HCT116 (cell line): ENCODE measurements at regions not wholly inside any gene's neighbourhood (a gene's known extent, or its start where the extent isn't known, plus 50 kb on each side); places are given as distances from the start of the nearest gene placed in this dataset.

Experiments
- ATF3 ChIP-seq: IDR thresholded peaks from 2 replicates; pipeline ENCODE4 v1.6.1; 2012
- CBX3 ChIP-seq: IDR thresholded peaks from 2 replicates; pipeline ENCODE4 v1.6.1; 2012; ENCODE audit warnings: low read depth
- CTCF ChIP-seq, 3 experiments: fragments of 200-600 bp in 1 of 3; sonication (generic) in 1 of 3; IDR thresholded peaks in 2 of 3; conservative IDR thresholded peaks in 1 of 3; 2 replicates each; pipeline ENCODE4 v1.5.1; 2012 to 2017; ENCODE audit warnings: low read depth in 2 of 3, low read length in 2 of 3, antibody characterized with exemption in 1 of 3, borderline replicate concordance in 1 of 3, control low read depth in 1 of 3, mild to moderate bottlenecking in 1 of 3, mixed read lengths in 1 of 3, mixed run types in 1 of 3, moderate library complexity in 1 of 3; ENCODE audit not compliant: insufficient read depth in 1 of 3
- ELF1 ChIP-seq: IDR thresholded peaks from 2 replicates; pipeline ENCODE4 v1.6.1; 2012; ENCODE audit warnings: low read depth, borderline replicate concordance
- JUND ChIP-seq: IDR thresholded peaks from 2 replicates; pipeline ENCODE4 v1.6.1; 2012
- MAX ChIP-seq: IDR thresholded peaks from 2 replicates; pipeline ENCODE4 v1.6.1; 2012
- POLR2A ChIP-seq: IDR thresholded peaks from 2 replicates; pipeline ENCODE4 v1.7.0; 2011; ENCODE audit warnings: borderline replicate concordance; ENCODE audit not compliant: insufficient read depth, insufficient read length; ENCODE audit errors: extremely low read depth
- POLR2AphosphoS5 ChIP-seq: IDR thresholded peaks from 2 replicates; pipeline ENCODE4 v1.6.1; 2011; ENCODE audit warnings: mild to moderate bottlenecking, low read depth, low read length, moderate library complexity
- RAD21 ChIP-seq: IDR thresholded peaks from 2 replicates; pipeline ENCODE4 v1.6.1; 2012; ENCODE audit warnings: low read depth, mild to moderate bottlenecking
- REST ChIP-seq: IDR thresholded peaks from 2 replicates; pipeline ENCODE4 v1.6.1; 2012; ENCODE audit warnings: low read depth
- SIN3A ChIP-seq: IDR thresholded peaks from 2 replicates; pipeline ENCODE4 v1.6.1; 2012; ENCODE audit warnings: low read depth
- ZBTB33 ChIP-seq: IDR thresholded peaks from 2 replicates; pipeline ENCODE4 v1.6.1; 2011; ENCODE audit warnings: mild to moderate bottlenecking, low read length, moderate library complexity; ENCODE audit not compliant: insufficient replicate concordance; ENCODE audit errors: extremely low read depth
- ZNF274 ChIP-seq: fragments of 200-500 bp; sonication (Bioruptor generic); IDR thresholded peaks from 2 replicates; pipeline ENCODE4 v1.6.1; 2014; ENCODE audit warnings: mild to moderate bottlenecking, low read depth, low read length, inconsistent platforms

GRCh38 chr17:65463242-65463641 is 98.2 kb downstream of the AXIN2 start:
- TF ChIP-seq CTCF (IDR thresholded peaks at IDR 0.05 in 2 of 3, conservative IDR thresholded peaks at IDR 0.05 in 1 of 3; ENCODE audit: borderline replicate concordance in 1 of 3, insufficient read depth in 1 of 3, low read depth in 2 of 3, low read length in 2 of 3) (no peak), MAX (no peak), RAD21 (no peak), POLR2A (no peak), CBX3 (no peak), REST (no peak), ATF3 (no peak), SIN3A (no peak), ZNF274 (no peak), JUND (no peak), ELF1 (no peak), ZBTB33 (no peak), POLR2AphosphoS5 (no peak)
